Retinal pigment epithelial cell (primary cell): ENCODE measurements at regions not wholly inside any gene's neighbourhood (a gene's known extent, or its start where the extent isn't known, plus 50 kb on each side); places are given as distances from the start of the nearest gene placed in this dataset.

ENCODE experiments used
- DNase-seq: peaks from one replicate; pipeline ENCODE4 v3.0.0-alpha.2; 2010; ENCODE audit warnings: low read depth
- H3K4me3 ChIP-seq: 2 replicates; pipeline ENCODE4 v1.5.1; 2011; ENCODE audit warnings: mild to moderate bottlenecking, low read length, control low read depth, moderate library complexity
- CTCF ChIP-seq: conservative IDR thresholded peaks from 2 replicates; pipeline ENCODE4 v1.5.1; 2011; ENCODE audit warnings: low read depth, low read length, control low read depth, inconsistent platforms

- DNase-seq = no peak
- TF ChIP-seq CTCF = no peak
- no peak overlapping the region for H3K4me3 ChIP-seq
These were observed 328.8 kb downstream of the ARPP21 start for GRCh38 chr3:35968043-35968622.

- no peak overlapping the region for H3K4me3 ChIP-seq
- no peak for TF ChIP-seq CTCF
- no peak for DNase-seq
These were observed 330.1 kb downstream of the ARPP21 start for GRCh38 chr3:35969406-35969805.

GRCh38 chr3:35970793-35971192 lies 331.5 kb downstream of the ARPP21 start:
- no peak for DNase-seq
- no peak overlapping the region for H3K4me3 ChIP-seq
- TF ChIP-seq CTCF = no peak

- H3K4me3 ChIP-seq = no peak overlapping the region
- no peak for TF ChIP-seq CTCF
- DNase-seq = no peak
These were observed 332.4 kb downstream of the ARPP21 start for GRCh38 chr3:35971686-35972085.

GRCh38 chr3:35974872-35975271 lies 335.5 kb downstream of the ARPP21 start:
- DNase-seq = no peak
- TF ChIP-seq CTCF = no peak

GRCh38 chr3:35986161-35986560 lies 346.8 kb downstream of the ARPP21 start:
- H3K4me3 ChIP-seq = no peak overlapping the region
- DNase-seq = no peak
- TF ChIP-seq CTCF = no peak

More at GRCh38 chr3:35974872-35975271, 335.5 kb downstream of the ARPP21 start:
- no peak overlapping the region for H3K4me3 ChIP-seq

GRCh38 chr3:35987386-35987785 lies 348.1 kb downstream of the ARPP21 start:
- DNase-seq = no peak
- no peak for TF ChIP-seq CTCF
- no peak overlapping the region for H3K4me3 ChIP-seq
